ENCODE measurements at regions not wholly inside any gene's neighbourhood (a gene's known extent, or its start where the extent isn't known, plus 50 kb on each side); places are given as distances from the start of the nearest gene placed in this dataset.

- intact Hi-C loops (cut with DNase I; ENCODE audit: low total_unique reads) = no loop called here
- no peak for DNase-seq (ENCODE audit: low spot score in 2 of 2)
Observed at GRCh38 chr6:11413117-11413687, 124.3 kb upstream of the TMEM170B start.

GRCh38 chr6:11412616-11413015 lies 124.9 kb upstream of the TMEM170B start:
- no peak for DNase-seq (ENCODE audit: low spot score in 2 of 2)
- intact Hi-C loops (cut with DNase I; ENCODE audit: low total_unique reads) = no loop called here
- 91 to 95% methylated on average over 3 of the region's 3 CpGs for WGBS, 2 donors
- TF ChIP-seq POLR2A (IDR thresholded peaks at IDR 0.05) (no peak), CTCF (IDR thresholded peaks at IDR 0.05) (no peak)
- H3K4me3 ChIP-seq (ENCODE audit: low read depth, poor library complexity, severe bottlenecking) = no peak overlapping the region

More at GRCh38 chr6:11413117-11413687, 124.3 kb upstream of the TMEM170B start:
- 92% methylated on average over 6 of the region's 6 CpGs for WGBS, 2 donors
- H3K4me3 ChIP-seq (ENCODE audit: low read depth, poor library complexity, severe bottlenecking) = no peak overlapping the region
- TF ChIP-seq CTCF (IDR thresholded peaks at IDR 0.05) (no peak), POLR2A (IDR thresholded peaks at IDR 0.05) (no peak)

GRCh38 chr6:11412011-11412424 lies 125.5 kb upstream of the TMEM170B start:
- TF ChIP-seq CTCF (IDR thresholded peaks at IDR 0.05) (no peak), POLR2A (IDR thresholded peaks at IDR 0.05) (no peak)
- intact Hi-C loops (cut with DNase I; ENCODE audit: low total_unique reads) = no loop called here
- no peak for DNase-seq (ENCODE audit: low spot score in 2 of 2)
- 47 to 62% methylated on average over 2 of the region's 2 CpGs for WGBS, 2 donors
- H3K4me3 ChIP-seq (ENCODE audit: low read depth, poor library complexity, severe bottlenecking) = no peak overlapping the region

- no peak for TF ChIP-seq POLR2A (IDR thresholded peaks at IDR 0.05)
- DNase-seq (ENCODE audit: low spot score in 2 of 2) = no peak
- intact Hi-C loops (cut with DNase I; ENCODE audit: low total_unique reads) = no loop called here
- 66 to 75% methylated on average over 3 of the region's 3 CpGs for WGBS, 2 donors
- no peak overlapping the region for H3K4me3 ChIP-seq (ENCODE audit: low read depth, poor library complexity, severe bottlenecking)
Observed at GRCh38 chr6:11411593-11411992, 126.0 kb upstream of the TMEM170B start.

GRCh38 chr6:11410539-11411307 lies 126.8 kb upstream of the TMEM170B start:
- WGBS, 2 donors = 42 to 43% methylated on average over 4 of the region's 4 CpGs
- DNase-seq (ENCODE audit: low spot score in 2 of 2) = no peak

More at GRCh38 chr6:11410539-11411307, 126.8 kb upstream of the TMEM170B start:
- intact Hi-C loops (cut with DNase I; ENCODE audit: low total_unique reads) = no loop called here
- H3K4me3 ChIP-seq (ENCODE audit: low read depth, poor library complexity, severe bottlenecking) = no peak overlapping the region
- no peak for TF ChIP-seq CTCF (IDR thresholded peaks at IDR 0.05)
- TF ChIP-seq POLR2A (IDR thresholded peaks at IDR 0.05) = no peak

All from lower leg skin (tissue), 4 donors.